ENCODE measurements at regions not wholly inside any gene's neighbourhood (a gene's known extent, or its start where the extent isn't known, plus 50 kb on each side); places are given as distances from the start of the nearest gene placed in this dataset.
"Not testable (repeated sequence)": the region's sequence is repeated elsewhere in the genome, so short reads cannot be mapped to it uniquely, and the experiment has no call there.

DNA sequence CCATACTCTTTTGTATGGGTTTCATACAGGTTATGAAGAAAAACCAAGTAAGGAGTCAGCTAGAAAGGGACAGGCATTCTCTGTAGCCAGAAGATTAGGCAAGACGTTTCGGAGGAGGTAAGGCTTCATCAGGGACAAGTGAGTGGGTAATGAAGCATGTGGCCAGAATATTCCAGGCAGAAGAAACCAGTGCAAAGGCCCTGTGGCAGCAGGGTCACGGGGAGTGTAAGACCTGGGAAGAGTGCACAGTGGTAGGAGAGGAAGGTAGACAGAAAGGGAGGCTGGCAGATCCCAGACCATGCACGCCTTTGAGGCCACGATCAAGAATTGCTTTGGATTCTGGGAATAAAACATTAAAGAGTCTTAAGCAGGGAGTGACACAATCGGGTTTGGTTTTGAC lies 177.6 kb downstream of the MIAT start:
- Histone ChIP-seq H3K4me3 (no peak overlapping the region), H3K9me3 (no peaks in the 10 kb centered on the region), H3K4me1 (no peaks in the 10 kb centered on the region), H3K36me3 (replicated peaks) (no peaks in the 10 kb centered on the region), H3K27me3 (ENCODE audit: low read depth) (peaks cover 6% of the 10 kb centered on the region; the same call in 1 of the 2 replicates)
- in situ Hi-C loops (cut with MboI; ENCODE audit: low sequenced_read_pairs), result no loop called here
- no peak for DNase-seq (ENCODE audit: low spot score in 2 of 2)

DNA sequence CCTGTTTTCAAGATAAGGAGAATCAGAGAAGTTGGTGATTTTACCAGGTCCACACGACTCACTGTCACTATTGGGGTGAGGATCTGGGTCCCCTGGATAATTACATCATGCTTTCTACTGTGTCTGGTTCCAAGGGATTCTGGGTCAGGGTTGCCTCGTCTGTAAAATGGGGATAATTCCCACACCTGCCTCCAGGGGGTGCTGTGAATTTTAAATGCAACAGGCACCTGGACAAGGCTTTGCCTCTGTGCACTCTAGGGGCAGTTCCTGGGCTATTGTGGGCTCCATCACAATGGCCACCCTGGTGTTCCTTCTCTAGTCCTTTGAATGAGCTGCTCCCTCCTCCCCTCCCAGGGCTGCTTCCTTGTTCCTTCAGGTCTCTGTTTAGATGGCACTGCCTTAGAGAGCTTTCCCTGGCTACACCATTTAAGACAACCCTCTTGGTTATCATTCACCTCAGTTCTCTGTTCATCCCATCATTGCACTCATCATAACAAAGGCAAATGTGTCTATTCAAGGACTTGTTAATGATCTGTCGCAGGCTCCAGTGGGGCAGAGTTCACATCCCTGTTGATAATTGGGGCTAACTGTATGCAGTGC lies 178.6 kb downstream of the MIAT start:
- H3K36me3 ChIP-seq (replicated peaks), result no peaks in the 10 kb centered on the region
- no peak overlapping the region for H3K4me3 ChIP-seq
- peaks cover 4% of the 10 kb centered on the region; the same call in 1 of the 2 replicates for H3K27me3 ChIP-seq (ENCODE audit: low read depth)
- DNase-seq (ENCODE audit: low spot score in 2 of 2), result peak; percentile 6 to 77
- H3K4me1 ChIP-seq, result no peaks in the 10 kb centered on the region
- no peaks in the 10 kb centered on the region for H3K9me3 ChIP-seq
- in situ Hi-C loops (cut with MboI; ENCODE audit: low sequenced_read_pairs), result no loop called here

DNA sequence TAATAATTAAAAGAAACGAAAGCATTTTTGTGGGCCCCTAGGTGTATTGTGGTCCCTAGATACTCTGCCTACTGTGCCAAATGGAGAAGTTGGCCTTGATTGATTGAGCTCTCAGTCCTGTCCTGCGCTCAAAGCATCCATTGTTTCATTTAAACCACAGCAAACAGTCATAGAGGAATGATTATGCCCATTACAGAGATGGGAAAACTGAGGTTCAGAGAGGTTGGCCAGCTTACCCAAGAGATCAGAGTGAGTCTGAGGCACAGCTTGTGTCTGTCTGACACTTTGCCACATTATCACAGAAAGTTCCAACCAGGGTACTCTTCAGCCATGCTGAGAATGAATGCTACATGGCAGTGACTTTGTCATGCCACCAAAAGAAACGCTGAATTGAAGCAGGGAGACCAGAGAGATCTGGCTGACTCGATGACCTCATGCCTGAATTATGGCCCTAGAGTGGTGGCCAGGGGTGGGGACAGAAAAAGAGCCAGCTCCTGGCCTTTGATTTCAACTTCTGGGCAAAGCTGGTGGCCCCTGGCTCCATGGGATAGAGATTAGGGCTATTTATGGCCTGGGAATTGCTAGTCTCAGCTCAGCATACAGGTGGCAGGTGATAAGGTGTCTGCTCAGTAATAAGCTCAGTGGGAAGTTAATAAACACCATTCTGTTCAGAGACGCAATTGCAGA lies 180.5 kb downstream of the MIAT start:
- no peaks in the 10 kb centered on the region for H3K4me1 ChIP-seq
- no peaks in the 10 kb centered on the region for H3K9me3 ChIP-seq
- peaks cover 5% of the 10 kb centered on the region; the same call in 1 of the 2 replicates for H3K27me3 ChIP-seq (ENCODE audit: low read depth)
- no peak for DNase-seq (ENCODE audit: low spot score in 2 of 2)
- no peaks in the 10 kb centered on the region for H3K36me3 ChIP-seq (replicated peaks)
- H3K4me3 ChIP-seq, result no peak overlapping the region
- in situ Hi-C loops (cut with MboI; ENCODE audit: low sequenced_read_pairs), result no loop called here

DNA sequence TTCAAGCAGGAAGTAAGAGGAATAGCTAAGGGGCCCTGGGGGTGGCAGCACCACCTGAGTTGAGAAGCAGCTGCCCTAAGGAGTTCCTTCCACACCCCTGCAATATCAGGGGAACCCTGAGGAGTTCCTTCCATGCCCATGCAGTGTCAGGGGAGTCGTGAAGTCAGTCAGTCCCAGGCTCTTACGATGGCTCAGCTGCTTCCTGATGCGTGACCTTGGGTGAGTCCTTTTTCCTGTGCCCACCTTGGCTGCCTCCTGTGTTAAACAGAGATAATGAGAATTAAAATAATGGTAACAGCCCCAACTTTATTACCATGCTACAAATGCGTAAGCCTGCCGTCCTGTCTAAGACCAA lies 181.1 kb downstream of the MIAT start:
- Histone ChIP-seq H3K4me1 (no peaks in the 10 kb centered on the region), H3K36me3 (replicated peaks) (no peaks in the 10 kb centered on the region), H3K4me3 (no peak overlapping the region), H3K27me3 (ENCODE audit: low read depth) (peaks cover 7% of the 10 kb centered on the region; the same call in 1 of the 2 replicates), H3K9me3 (no peaks in the 10 kb centered on the region)
- DNase-seq (ENCODE audit: low spot score in 2 of 2), result no peak
- in situ Hi-C loops (cut with MboI; ENCODE audit: low sequenced_read_pairs), result no loop called here

DNA sequence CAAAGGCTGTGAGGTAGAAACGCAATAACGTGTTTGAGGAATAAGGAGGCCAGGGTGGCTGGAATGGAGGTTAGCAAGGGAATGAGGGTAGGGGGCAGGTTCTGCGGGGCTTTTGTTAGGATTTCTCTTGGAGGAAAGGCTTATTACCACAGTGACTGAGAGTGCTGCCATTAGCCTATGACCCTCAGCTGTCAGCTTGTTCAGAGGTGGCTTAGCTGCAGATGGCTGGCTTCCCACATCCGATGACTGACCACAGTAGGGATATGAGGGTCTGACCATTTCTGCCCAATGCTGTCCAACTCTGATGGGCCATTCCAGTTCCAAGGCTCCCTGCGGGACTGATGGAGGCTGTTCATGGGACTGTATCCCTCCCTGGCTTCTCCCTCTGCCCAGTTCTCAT lies 181.8 kb downstream of the MIAT start:
- no peaks in the 10 kb centered on the region for H3K9me3 ChIP-seq
- DNase-seq (ENCODE audit: low spot score in 2 of 2), result no peak
- in situ Hi-C loops (cut with MboI; ENCODE audit: low sequenced_read_pairs), result no loop called here
- peaks cover 7% of the 10 kb centered on the region for H3K27me3 ChIP-seq (ENCODE audit: low read depth)
- H3K4me1 ChIP-seq, result no peaks in the 10 kb centered on the region
- H3K36me3 ChIP-seq (replicated peaks), result no peaks in the 10 kb centered on the region
- H3K4me3 ChIP-seq, result no peak overlapping the region

DNA sequence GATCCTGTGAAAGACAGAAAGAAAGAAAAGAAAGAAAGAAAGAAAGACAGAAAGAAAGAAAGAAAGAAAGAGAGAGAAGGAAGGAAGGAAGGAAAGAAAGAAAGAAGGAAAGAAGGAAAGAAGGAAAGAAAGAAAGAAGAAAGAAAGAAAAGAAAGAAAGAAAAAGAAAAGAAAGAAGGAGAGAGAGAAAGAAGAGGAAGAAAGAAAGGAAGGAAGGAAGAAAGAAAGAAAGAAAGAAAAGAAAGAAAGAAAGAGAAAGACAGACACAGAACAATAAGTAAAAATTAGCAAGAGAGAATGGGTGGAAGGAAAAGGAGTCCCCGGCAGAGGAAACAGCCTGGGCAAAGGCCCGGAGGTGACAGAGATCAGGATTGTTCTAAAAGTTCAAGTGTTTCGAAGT lies 183.4 kb downstream of the MIAT start:
- H3K27me3 ChIP-seq (ENCODE audit: low read depth); H3K36me3 ChIP-seq (replicated peaks); in situ Hi-C loops (cut with MboI; ENCODE audit: low sequenced_read_pairs); H3K9me3 ChIP-seq; H3K4me3 ChIP-seq; DNase-seq (ENCODE audit: low spot score in 2 of 2); H3K4me1 ChIP-seq: not testable (repeated sequence)

DNA sequence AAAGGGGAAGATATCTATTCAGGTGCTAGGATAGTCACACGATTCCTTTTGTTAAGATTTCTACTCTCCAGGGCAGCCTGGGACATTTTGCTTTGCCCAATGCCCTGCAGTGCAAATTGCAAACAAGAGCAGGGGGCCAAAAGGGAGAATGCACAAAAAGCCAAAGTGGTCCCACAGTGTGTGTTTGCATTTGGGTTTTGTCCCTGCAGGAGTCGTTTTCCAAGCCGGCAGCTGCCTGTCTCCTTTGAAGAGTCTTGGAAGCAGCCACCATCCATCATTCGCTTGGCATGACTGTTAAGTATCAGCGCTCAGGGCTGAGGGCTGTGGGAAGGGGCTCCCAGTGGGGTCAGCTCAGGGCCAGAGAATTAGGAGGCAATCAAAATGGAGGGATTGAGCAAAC lies 184.7 kb downstream of the MIAT start:
- Histone ChIP-seq H3K27me3 (ENCODE audit: low read depth) (peaks cover 7% of the 10 kb centered on the region), H3K9me3 (no peaks in the 10 kb centered on the region), H3K36me3 (replicated peaks) (no peaks in the 10 kb centered on the region), H3K4me1 (no peaks in the 10 kb centered on the region), H3K4me3 (no peak overlapping the region)
- in situ Hi-C loops (cut with MboI; ENCODE audit: low sequenced_read_pairs), result no loop called here
- no peak for DNase-seq (ENCODE audit: low spot score in 2 of 2)

DNA sequence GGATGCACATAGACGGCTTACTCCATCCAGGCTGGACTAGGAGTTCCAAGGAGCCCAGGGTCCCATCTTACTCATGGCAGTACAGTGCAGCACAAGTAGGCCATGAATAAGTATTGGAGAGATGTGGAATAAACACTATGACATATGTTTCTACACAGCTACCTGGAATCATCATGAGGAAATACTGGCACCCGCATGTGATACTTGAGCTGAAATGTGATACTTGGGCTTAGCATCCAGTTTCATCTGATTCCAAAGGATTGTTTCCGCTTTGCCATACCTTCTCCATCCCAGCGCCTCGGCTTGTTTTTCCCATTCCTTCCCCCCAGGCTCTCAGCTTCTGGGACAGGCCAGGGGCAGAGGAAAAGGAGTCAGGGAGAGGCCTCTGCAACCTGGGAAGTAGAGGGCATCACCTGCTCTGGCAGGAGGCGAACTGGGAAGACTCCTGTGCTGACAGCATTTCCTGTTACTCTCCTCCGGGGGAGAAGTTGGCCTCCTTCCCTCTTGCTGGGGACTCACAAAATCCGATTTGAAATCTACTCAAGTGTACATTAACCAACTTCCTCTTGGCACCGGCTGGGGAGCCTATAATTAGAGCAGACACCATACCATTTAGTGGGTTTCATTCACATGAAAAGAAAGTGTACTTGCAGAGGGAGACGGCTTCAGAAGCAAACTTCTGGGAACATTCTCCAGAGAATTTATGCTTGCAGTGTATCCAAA lies 187.8 kb downstream of the MIAT start:
- H3K9me3 ChIP-seq, result no peaks in the 10 kb centered on the region
- no peak overlapping the region for H3K4me3 ChIP-seq
- DNase-seq (ENCODE audit: low spot score in 2 of 2), result no peak
- no peaks in the 10 kb centered on the region for H3K36me3 ChIP-seq (replicated peaks)
- in situ Hi-C loops (cut with MboI; ENCODE audit: low sequenced_read_pairs), result no loop called here
- H3K27me3 ChIP-seq (ENCODE audit: low read depth), result peaks cover 4% of the 10 kb centered on the region
- no peaks in the 10 kb centered on the region for H3K4me1 ChIP-seq

DNA sequence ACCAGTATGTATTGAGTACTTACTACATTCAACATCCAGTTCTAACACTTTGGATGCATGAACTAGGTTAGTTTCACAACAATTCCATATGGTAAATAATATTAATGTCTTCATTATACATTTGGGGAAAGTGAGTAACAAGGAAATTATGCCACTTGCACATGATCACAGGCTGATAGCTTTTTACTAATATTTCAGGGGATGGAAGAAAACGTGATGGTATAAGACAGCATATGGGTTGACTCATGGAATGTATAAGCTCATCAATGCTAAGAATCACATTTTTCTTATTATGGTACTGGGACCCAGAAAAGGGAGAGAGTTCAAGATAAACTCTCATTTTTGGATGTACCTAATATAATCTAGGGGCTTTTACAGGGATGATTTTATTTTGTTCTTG lies 188.7 kb downstream of the MIAT start:
- Histone ChIP-seq H3K36me3 (replicated peaks) (no peaks in the 10 kb centered on the region), H3K4me1 (no peaks in the 10 kb centered on the region), H3K27me3 (ENCODE audit: low read depth) (peaks cover 4% of the 10 kb centered on the region), H3K9me3 (no peaks in the 10 kb centered on the region), H3K4me3 (no peak overlapping the region)
- in situ Hi-C loops (cut with MboI; ENCODE audit: low sequenced_read_pairs), result no loop called here
- DNase-seq (ENCODE audit: low spot score in 2 of 2), result no peak

DNA sequence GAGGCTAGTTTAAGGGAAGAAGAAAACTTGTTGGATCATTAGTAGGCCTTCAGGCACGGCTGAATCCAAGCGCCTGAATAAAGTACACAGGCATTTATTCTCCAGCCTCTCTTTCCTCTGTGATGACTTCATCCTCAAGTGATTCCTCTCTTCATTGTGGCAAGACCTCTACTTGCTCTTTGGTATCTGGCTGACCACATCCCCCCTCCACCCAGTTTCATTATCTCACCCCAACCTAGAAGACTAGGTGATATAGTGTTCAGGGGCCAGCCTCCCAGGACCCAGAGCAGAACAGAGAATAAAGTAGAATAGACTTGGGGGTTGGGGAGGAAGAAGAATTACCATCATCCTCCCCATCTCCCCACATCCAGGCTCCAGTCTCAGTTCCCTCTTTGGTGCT lies 189.3 kb downstream of the MIAT start:
- in situ Hi-C loops (cut with MboI; ENCODE audit: low sequenced_read_pairs), result no loop called here

DNA sequence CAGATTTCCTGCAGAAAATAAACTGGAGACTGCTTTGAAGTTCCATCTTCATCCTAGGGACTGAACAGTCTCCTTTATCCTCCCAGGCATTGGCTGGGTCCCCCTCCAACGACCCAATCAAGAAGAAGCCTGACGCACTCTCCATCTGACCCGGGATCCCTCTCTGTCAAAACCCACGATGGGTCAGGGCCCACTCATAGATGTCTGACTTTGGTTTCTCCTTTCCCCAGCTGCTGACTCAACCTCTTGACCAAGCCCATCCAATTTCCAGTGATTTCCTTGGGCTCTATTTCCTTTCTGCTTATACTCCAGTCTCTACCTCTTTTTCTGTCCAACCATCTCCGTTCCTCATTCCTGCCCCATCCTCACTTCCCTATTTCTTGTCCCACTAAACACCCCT lies 189.7 kb downstream of the MIAT start:
- DNase-seq (ENCODE audit: low spot score in 2 of 2), result no peak
- in situ Hi-C loops (cut with MboI; ENCODE audit: low sequenced_read_pairs), result no loop called here
- Histone ChIP-seq H3K9me3 (no peaks in the 10 kb centered on the region), H3K4me3 (no peak overlapping the region), H3K36me3 (replicated peaks) (no peaks in the 10 kb centered on the region), H3K27me3 (ENCODE audit: low read depth) (peaks cover 4% of the 10 kb centered on the region), H3K4me1 (no peaks in the 10 kb centered on the region)

More for the DNA sequence above, 189.3 kb downstream of the MIAT start:
- Histone ChIP-seq H3K9me3 (no peaks in the 10 kb centered on the region), H3K4me3 (no peak overlapping the region), H3K27me3 (ENCODE audit: low read depth) (peaks cover 4% of the 10 kb centered on the region), H3K4me1 (no peaks in the 10 kb centered on the region), H3K36me3 (replicated peaks) (no peaks in the 10 kb centered on the region)
- no peak for DNase-seq (ENCODE audit: low spot score in 2 of 2)

DNA sequence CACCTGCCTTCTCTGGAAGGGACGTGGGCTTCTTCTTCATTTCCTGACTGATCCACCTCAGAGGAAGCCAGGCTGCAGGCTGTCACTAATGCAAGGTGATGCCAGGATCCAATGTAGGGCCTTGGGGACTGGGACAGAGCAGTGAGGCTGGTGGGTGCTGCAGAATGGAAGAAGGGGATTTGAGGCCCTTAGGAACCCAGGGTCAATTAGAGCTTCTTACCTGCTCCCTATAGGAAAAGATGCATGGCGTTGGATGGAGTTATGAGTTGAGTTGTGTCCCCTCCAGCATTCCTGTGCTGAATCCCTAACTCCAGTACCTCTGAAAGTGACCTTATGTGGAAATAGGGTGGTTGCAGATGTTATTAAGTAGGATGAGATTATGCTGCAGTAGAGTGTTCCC lies 190.4 kb downstream of the MIAT start:
- in situ Hi-C loops (cut with MboI; ENCODE audit: low sequenced_read_pairs), result no loop called here
- Histone ChIP-seq H3K36me3 (replicated peaks) (no peaks in the 10 kb centered on the region), H3K27me3 (ENCODE audit: low read depth) (peaks cover 4% of the 10 kb centered on the region), H3K9me3 (no peaks in the 10 kb centered on the region), H3K4me1 (no peaks in the 10 kb centered on the region), H3K4me3 (no peak overlapping the region)
- DNase-seq (ENCODE audit: low spot score in 2 of 2), result no peak

DNA sequence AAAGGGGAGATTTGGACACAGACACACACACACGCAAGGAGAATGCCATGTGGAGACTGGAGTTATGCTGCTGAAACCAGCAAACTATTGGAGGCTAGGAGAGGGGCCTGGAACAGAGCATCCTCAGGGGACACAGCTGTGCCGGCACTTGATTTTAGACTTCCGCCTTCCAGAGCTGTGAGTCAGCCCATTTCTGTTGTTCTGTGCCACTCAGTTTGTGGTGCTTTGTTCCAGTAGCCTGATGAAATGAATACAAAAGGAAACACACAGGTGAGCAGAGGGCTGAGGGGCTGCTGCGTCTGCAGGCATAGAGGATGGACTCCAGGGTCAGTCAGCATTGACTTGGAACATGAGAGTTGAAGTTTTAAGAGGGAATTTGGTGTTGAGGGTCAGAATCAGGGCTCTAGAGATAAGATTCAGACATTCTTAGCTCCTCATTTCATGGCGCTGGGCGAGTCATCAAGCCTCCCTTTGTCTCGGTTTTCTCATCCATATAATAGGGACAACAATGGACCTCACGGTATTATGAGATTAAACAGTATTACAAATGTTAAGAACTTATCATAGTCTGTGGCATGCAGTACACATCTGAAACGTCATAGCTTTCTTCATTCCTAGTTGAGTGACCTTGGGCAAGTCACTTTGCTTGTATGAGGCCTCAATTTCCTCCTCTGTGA lies 191.0 kb downstream of the MIAT start:
- in situ Hi-C loops (cut with MboI; ENCODE audit: low sequenced_read_pairs), result no loop called here

DNA sequence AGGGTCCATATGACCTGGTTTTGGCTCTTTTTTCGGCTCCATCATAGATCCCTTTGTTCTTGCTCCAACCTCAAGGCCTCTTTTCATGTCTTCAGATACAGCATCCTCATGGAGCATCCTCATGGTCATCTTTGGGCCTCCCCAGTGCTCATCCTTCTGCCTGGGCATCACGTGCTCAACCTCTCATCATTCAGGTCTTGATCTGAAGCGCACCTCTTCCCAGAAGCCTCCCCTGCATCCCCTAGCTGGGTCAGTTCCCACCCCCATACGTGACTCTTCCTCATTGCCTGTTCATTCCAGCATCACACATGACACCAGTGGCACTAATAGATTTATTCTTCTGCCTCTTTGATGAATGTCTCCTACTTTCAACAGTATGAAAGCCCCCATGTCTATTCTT lies 192.2 kb downstream of the MIAT start:
- in situ Hi-C loops (cut with MboI; ENCODE audit: low sequenced_read_pairs), result no loop called here

More for the DNA sequence above, 191.0 kb downstream of the MIAT start:
- DNase-seq (ENCODE audit: low spot score in 2 of 2), result no peak
- Histone ChIP-seq H3K27me3 (ENCODE audit: low read depth) (no peaks in the 10 kb centered on the region; the same call in 1 of the 2 replicates), H3K4me3 (no peak overlapping the region), H3K36me3 (replicated peaks) (no peaks in the 10 kb centered on the region), H3K4me1 (no peaks in the 10 kb centered on the region), H3K9me3 (no peaks in the 10 kb centered on the region)

More for the DNA sequence above, 192.2 kb downstream of the MIAT start:
- DNase-seq (ENCODE audit: low spot score in 2 of 2), result no peak
- no peaks in the 10 kb centered on the region for H3K4me1 ChIP-seq
- H3K4me3 ChIP-seq, result no peak overlapping the region
- no peaks in the 10 kb centered on the region for H3K9me3 ChIP-seq
- H3K27me3 ChIP-seq (ENCODE audit: low read depth), result no peaks in the 10 kb centered on the region
- no peaks in the 10 kb centered on the region for H3K36me3 ChIP-seq (replicated peaks)
